ENCODE measurements at regions not wholly inside any gene's neighbourhood (a gene's known extent, or its start where the extent isn't known, plus 50 kb on each side); places are given as distances from the start of the nearest gene placed in this dataset.
"Not testable (repeated sequence)": the region's sequence is repeated elsewhere in the genome, so short reads cannot be mapped to it uniquely, and the experiment has no call there.

- FAIRE-seq (no peak), DNase-seq (ENCODE audit: low read depth, low spot score) (no peak)
- no TSS peak for BruUV-seq (replicated peaks)
- Histone ChIP-seq H3K4me1 (ENCODE audit: control insufficient read depth, extremely low read depth, insufficient read depth, low read length) (no peaks in the 10 kb centered on the region), H3K79me2 (ENCODE audit: control insufficient read depth, insufficient read depth, low read length) (no peaks in the 10 kb centered on the region), H3K4me3 (replicated peaks in 1 of 3; ENCODE audit: insufficient read depth in 1 of 3, low read depth in 1 of 3, low read length in 3 of 3) (no peak overlapping the region), H3K9ac (replicated peaks; ENCODE audit: extremely low read depth, insufficient read depth, low read length) (no peak overlapping the region), H3K9me1 (replicated peaks; ENCODE audit: control insufficient read depth, extremely low read depth, insufficient read depth, low read length) (no peaks in the 10 kb centered on the region), H2AFZ (ENCODE audit: low read depth, low read length) (no peak overlapping the region), H3K27ac (ENCODE audit: insufficient read depth, low read depth, low read length) (no peak overlapping the region), H4K20me1 (replicated peaks; ENCODE audit: control insufficient read depth, extremely low read depth, insufficient read depth, low read length) (no peaks in the 10 kb centered on the region), H3K4me2 (ENCODE audit: insufficient read depth, low read length) (no peak overlapping the region), H3K36me3 (ENCODE audit: control insufficient read depth in 2 of 2, extremely low read depth in 1 of 2, insufficient read depth in 2 of 2, low read length in 2 of 2) (no peaks in the 10 kb centered on the region), H3K27me3 (ENCODE audit: control insufficient read depth in 2 of 2, insufficient read depth in 2 of 2, low read length in 2 of 2) (no peaks in the 10 kb centered on the region), H3K9me3 (replicated peaks; ENCODE audit: control insufficient read depth, insufficient read depth, low read length) (no peaks in the 10 kb centered on the region)
- dilution Hi-C loops (cut with MboI; ENCODE audit: extremely low pct_ligation_motif_present, low sequenced_read_pairs) = no loop called here
- ChIA-PET POLR2A (no interaction called here), CTCF (no interaction called here)
- intact Hi-C loops (cut with micrococcal nuclease) = no loop called here
- TF ChIP-seq CTCF (IDR thresholded peaks at IDR 0.05; ENCODE audit: extremely low read depth in 1 of 2, insufficient read depth in 1 of 2, low read depth in 1 of 2, low read length in 2 of 2) (no peak), JUN (IDR thresholded peaks at IDR 0.05; ENCODE audit: borderline replicate concordance, insufficient read depth, insufficient read length, low read depth) (no peak), GATA2 (IDR thresholded peaks at IDR 0.05; ENCODE audit: insufficient read depth, insufficient read length, low read depth, low read length) (no peak), FOS (IDR thresholded peaks at IDR 0.05; ENCODE audit: borderline replicate concordance, insufficient read depth, low read length) (no peak), MYC (IDR thresholded peaks at IDR 0.05; ENCODE audit: low read depth, low read length) (no peak), EZH2 (IDR thresholded peaks at IDR 0.05; ENCODE audit: borderline replicate concordance, low read depth, low read length, severe bottlenecking) (no peak), POLR2A (IDR thresholded peaks at IDR 0.05; ENCODE audit: low read depth, low read length) (no peak), POLR2AphosphoS5 (IDR thresholded peaks at IDR 0.05; ENCODE audit: insufficient read depth, low read depth, low read length) (no peak), MAX (IDR thresholded peaks at IDR 0.05; ENCODE audit: insufficient read depth, insufficient read length) (no peak)
These were observed 114.7 kb upstream of the ANKRD30A start for GRCh38 chr10:37010741-37011140.

- H3K4me3 ChIP-seq (replicated peaks in 1 of 3; ENCODE audit: insufficient read depth in 1 of 3, low read depth in 1 of 3, low read length in 3 of 3); FAIRE-seq; H4K20me1 ChIP-seq (replicated peaks; ENCODE audit: control insufficient read depth, extremely low read depth, insufficient read depth, low read length); POLR2A ChIA-PET; H3K4me2 ChIP-seq (ENCODE audit: insufficient read depth, low read length); H3K36me3 ChIP-seq (ENCODE audit: control insufficient read depth in 2 of 2, extremely low read depth in 1 of 2, insufficient read depth in 2 of 2, low read length in 2 of 2); H3K4me1 ChIP-seq (ENCODE audit: control insufficient read depth, extremely low read depth, insufficient read depth, low read length); H3K9me1 ChIP-seq (replicated peaks; ENCODE audit: control insufficient read depth, extremely low read depth, insufficient read depth, low read length); H3K9ac ChIP-seq (replicated peaks; ENCODE audit: extremely low read depth, insufficient read depth, low read length); H3K79me2 ChIP-seq (ENCODE audit: control insufficient read depth, insufficient read depth, low read length); H3K27me3 ChIP-seq (ENCODE audit: control insufficient read depth in 2 of 2, insufficient read depth in 2 of 2, low read length in 2 of 2); H2AFZ ChIP-seq (ENCODE audit: low read depth, low read length); DNase-seq (ENCODE audit: low read depth, low spot score); intact Hi-C loops (cut with micrococcal nuclease); dilution Hi-C loops (cut with MboI; ENCODE audit: extremely low pct_ligation_motif_present, low sequenced_read_pairs); H3K9me3 ChIP-seq (replicated peaks; ENCODE audit: control insufficient read depth, insufficient read depth, low read length); H3K27ac ChIP-seq (ENCODE audit: insufficient read depth, low read depth, low read length); CTCF ChIA-PET; BruUV-seq (replicated peaks): not testable (repeated sequence)
These were observed 117.1 kb upstream of the ANKRD30A start for GRCh38 chr10:37008276-37008675.

Measured in endothelial cell of umbilical vein (primary cell).